IMR-90 (cell line): ENCODE measurements at regions not wholly inside any gene's neighbourhood (a gene's known extent, or its start where the extent isn't known, plus 50 kb on each side); places are given as distances from the start of the nearest gene placed in this dataset.

Source experiments
- BHLHE40 ChIP-seq: fragments of 150-350 bp; IDR thresholded peaks from 2 replicates; pipeline ENCODE4 v1.6.1; 2016; ENCODE audit warnings: mild to moderate bottlenecking, low read depth, low read length
- CEBPB ChIP-seq: IDR thresholded peaks from 2 replicates; pipeline ENCODE4 v1.6.1; 2012; ENCODE audit warnings: low read depth, low read length, improper control_type of control experiment
- FOS ChIP-seq: fragments of 150-350 bp; IDR thresholded peaks from 2 replicates; pipeline ENCODE4 v1.6.1; 2016; ENCODE audit warnings: low read depth, low read length
- MAZ ChIP-seq: IDR thresholded peaks from 2 replicates; pipeline ENCODE4 v1.6.1; 2012; ENCODE audit warnings: low read depth, mild to moderate bottlenecking, low read length, improper control_type of control experiment, moderate library complexity, borderline replicate concordance
- MXI1 ChIP-seq: IDR thresholded peaks from 2 replicates; pipeline ENCODE4 v1.6.1; 2012; ENCODE audit warnings: low read depth, mild to moderate bottlenecking, low read length, moderate library complexity, borderline replicate concordance
- NFE2L2 ChIP-seq: fragments of 150-350 bp; IDR thresholded peaks from 2 replicates; pipeline ENCODE4 v1.6.1; 2016; ENCODE audit warnings: low read depth, mild to moderate bottlenecking, low read length
- POLR2A ChIP-seq: IDR thresholded peaks from 2 replicates; pipeline ENCODE4 v1.6.1; 2012; ENCODE audit warnings: mild to moderate bottlenecking, low read depth, low read length
- RAD21 ChIP-seq: IDR thresholded peaks from 2 replicates; pipeline ENCODE4 v1.6.1; 2012; ENCODE audit warnings: low read length, improper control_type of control experiment
- RCOR1 ChIP-seq: IDR thresholded peaks from 2 replicates; pipeline ENCODE4 v1.6.1; 2012; ENCODE audit warnings: mild to moderate bottlenecking, low read length, improper control_type of control experiment; ENCODE audit not compliant: insufficient replicate concordance
- RFX5 ChIP-seq: IDR thresholded peaks from 2 replicates; pipeline ENCODE4 v1.8.0; 2012; ENCODE audit warnings: low read depth, mild to moderate bottlenecking, low read length, moderate library complexity
- SMC3 ChIP-seq: fragments of 150-350 bp; IDR thresholded peaks from 2 replicates; pipeline ENCODE4 v1.6.1; 2016; ENCODE audit warnings: low read depth, mild to moderate bottlenecking, antibody characterized with exemption, low read length, moderate library complexity
- TF ChIP-seq, protein P1 (sequence below): conservative IDR thresholded peaks from 2 replicates; pipeline ENCODE4 v1.5.1; 2012; ENCODE audit warnings: mild to moderate bottlenecking, low read depth, low read length, improper control_type of control experiment
- TF ChIP-seq, protein P2 (sequence below): fragments of 150-350 bp; IDR thresholded peaks from 2 replicates; pipeline ENCODE4 v1.6.1; 2017; ENCODE audit warnings: mild to moderate bottlenecking, antibody characterized with exemption, low read length, low read depth

DNA sequence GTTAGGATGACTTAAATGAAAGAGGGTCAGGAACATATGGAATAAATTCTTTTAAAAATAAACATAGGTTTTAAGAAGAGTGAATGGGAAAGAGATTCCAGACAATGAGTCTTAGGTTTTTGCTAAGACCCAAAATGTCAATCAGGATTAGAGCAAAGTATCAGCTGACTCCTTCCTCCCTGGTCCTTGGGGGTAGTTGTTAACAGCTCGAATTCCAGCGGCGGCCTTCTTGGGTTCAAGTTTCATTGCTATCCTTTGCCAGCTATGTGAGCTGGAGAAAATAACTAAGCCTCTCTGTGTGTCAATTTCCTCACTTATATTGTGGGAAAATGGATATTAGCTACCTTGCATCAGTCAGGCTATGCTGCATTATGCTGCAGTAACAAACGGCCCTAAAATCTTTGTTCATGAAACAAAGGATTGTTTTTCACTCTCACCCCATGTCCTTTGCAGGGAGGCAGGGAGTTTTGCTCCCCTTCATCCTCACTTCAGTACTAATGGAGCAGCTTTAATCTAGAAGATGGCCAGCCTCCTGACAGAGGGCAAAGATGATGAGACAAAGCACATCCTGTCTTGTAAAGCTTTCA, 83.8 kb upstream of the RFLNA start:
- TF ChIP-seq, protein P1, sequence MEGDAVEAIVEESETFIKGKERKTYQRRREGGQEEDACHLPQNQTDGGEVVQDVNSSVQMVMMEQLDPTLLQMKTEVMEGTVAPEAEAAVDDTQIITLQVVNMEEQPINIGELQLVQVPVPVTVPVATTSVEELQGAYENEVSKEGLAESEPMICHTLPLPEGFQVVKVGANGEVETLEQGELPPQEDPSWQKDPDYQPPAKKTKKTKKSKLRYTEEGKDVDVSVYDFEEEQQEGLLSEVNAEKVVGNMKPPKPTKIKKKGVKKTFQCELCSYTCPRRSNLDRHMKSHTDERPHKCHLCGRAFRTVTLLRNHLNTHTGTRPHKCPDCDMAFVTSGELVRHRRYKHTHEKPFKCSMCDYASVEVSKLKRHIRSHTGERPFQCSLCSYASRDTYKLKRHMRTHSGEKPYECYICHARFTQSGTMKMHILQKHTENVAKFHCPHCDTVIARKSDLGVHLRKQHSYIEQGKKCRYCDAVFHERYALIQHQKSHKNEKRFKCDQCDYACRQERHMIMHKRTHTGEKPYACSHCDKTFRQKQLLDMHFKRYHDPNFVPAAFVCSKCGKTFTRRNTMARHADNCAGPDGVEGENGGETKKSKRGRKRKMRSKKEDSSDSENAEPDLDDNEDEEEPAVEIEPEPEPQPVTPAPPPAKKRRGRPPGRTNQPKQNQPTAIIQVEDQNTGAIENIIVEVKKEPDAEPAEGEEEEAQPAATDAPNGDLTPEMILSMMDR = no peak
- no peak for TF ChIP-seq POLR2A
- no peak for TF ChIP-seq MXI1
- no peak for TF ChIP-seq RAD21
- no peak for TF ChIP-seq SMC3
- TF ChIP-seq MAZ = no peak
- no peak for TF ChIP-seq RFX5
- TF ChIP-seq CEBPB = no peak
- TF ChIP-seq RCOR1 = no peak
- TF ChIP-seq, protein P2, sequence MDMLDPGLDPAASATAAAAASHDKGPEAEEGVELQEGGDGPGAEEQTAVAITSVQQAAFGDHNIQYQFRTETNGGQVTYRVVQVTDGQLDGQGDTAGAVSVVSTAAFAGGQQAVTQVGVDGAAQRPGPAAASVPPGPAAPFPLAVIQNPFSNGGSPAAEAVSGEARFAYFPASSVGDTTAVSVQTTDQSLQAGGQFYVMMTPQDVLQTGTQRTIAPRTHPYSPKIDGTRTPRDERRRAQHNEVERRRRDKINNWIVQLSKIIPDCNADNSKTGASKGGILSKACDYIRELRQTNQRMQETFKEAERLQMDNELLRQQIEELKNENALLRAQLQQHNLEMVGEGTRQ = no peak
- TF ChIP-seq BHLHE40 = no peak
- no peak for TF ChIP-seq FOS
- TF ChIP-seq NFE2L2 = no peak
